Keratinocyte (primary cell): ENCODE measurements at regions not wholly inside any gene's neighbourhood (a gene's known extent, or its start where the extent isn't known, plus 50 kb on each side); places are given as distances from the start of the nearest gene placed in this dataset.

Experiments used
- CTCF ChIP-seq, 3 experiments: IDR thresholded peaks in 1 of 3; conservative IDR thresholded peaks in 1 of 3; optimal IDR thresholded peaks in 1 of 3; 2 replicates in 2 of 3; 3 replicates in 1 of 3; pipeline versions ENCODE3 to v1.5.1; 2011; ENCODE audit warnings: low read length in 3 of 3, mild to moderate bottlenecking in 3 of 3, moderate library complexity in 2 of 3, control low read depth in 1 of 3, inconsistent platforms in 1 of 3; ENCODE audit not compliant: insufficient read depth in 2 of 3; ENCODE audit errors: extremely low read depth in 1 of 3
- EZH2 ChIP-seq: IDR thresholded peaks from one replicate; pipeline ENCODE4 v1.6.1; 2012; ENCODE audit warnings: inconsistent platforms, mild to moderate bottlenecking, low read length, moderate library complexity

- TF ChIP-seq CTCF (optimal IDR thresholded peaks at IDR 0.05 in 1 of 3, IDR thresholded peaks at IDR 0.05 in 1 of 3, conservative IDR thresholded peaks at IDR 0.05 in 1 of 3; ENCODE audit: extremely low read depth in 1 of 3, insufficient read depth in 2 of 3, low read length in 3 of 3) (no peak), EZH2 (no peak)
Observed at GRCh38 chr4:54572152-54572542, 85.6 kb upstream of the KIT start.
